ENCODE measurements at regions not wholly inside any gene's neighbourhood (a gene's known extent, or its start where the extent isn't known, plus 50 kb on each side); places are given as distances from the start of the nearest gene placed in this dataset.

GRCh38 chr3:40827226-40827625, 302.5 kb downstream of the ZNF621 start:
- Histone ChIP-seq H3K4me1 (ENCODE audit: control insufficient read depth, extremely low read depth, insufficient read depth, low read length) (no peaks in the 10 kb centered on the region), H3K36me3 (ENCODE audit: control insufficient read depth in 2 of 2, extremely low read depth in 1 of 2, insufficient read depth in 2 of 2, low read length in 2 of 2) (no peaks in the 10 kb centered on the region), H3K9me1 (ENCODE audit: control insufficient read depth, extremely low read depth, insufficient read depth, low read length) (no peaks in the 10 kb centered on the region), H3K9me3 (ENCODE audit: control insufficient read depth, low read depth, low read length) (no peaks in the 10 kb centered on the region), H3K9ac (ENCODE audit: control insufficient read depth, extremely low read depth, insufficient read depth, low read length) (no peak overlapping the region), H2AFZ (ENCODE audit: control insufficient read depth, low read length) (no peak overlapping the region), H3K79me2 (ENCODE audit: control insufficient read depth, insufficient read depth, low read length) (no peaks in the 10 kb centered on the region), H3K27ac (ENCODE audit: control insufficient read depth, insufficient read depth, low read length) (no peak overlapping the region), H3K4me3 (ENCODE audit: control insufficient read depth in 2 of 3, extremely low read depth in 1 of 3, insufficient read depth in 2 of 3, low read depth in 1 of 3, low read length in 3 of 3) (no peak overlapping the region), H4K20me1 (ENCODE audit: control insufficient read depth, extremely low read depth, insufficient read depth, low read length) (no peaks in the 10 kb centered on the region), H3K4me2 (ENCODE audit: control insufficient read depth, extremely low read depth, insufficient read depth, low read depth, low read length) (no peak overlapping the region), H3K27me3 (ENCODE audit: control insufficient read depth, extremely low read depth, insufficient read depth, low read length) (no peaks in the 10 kb centered on the region)
- TF ChIP-seq CTCF (optimal IDR thresholded peaks at IDR 0.05 in 1 of 3, IDR thresholded peaks at IDR 0.05 in 1 of 3, conservative IDR thresholded peaks at IDR 0.05 in 1 of 3; ENCODE audit: extremely low read depth in 1 of 3, insufficient read depth in 2 of 3, low read length in 3 of 3) (no peak), EZH2 (IDR thresholded peaks at IDR 0.05; ENCODE audit: low read length) (no peak)
- dilution Hi-C loops (cut with MboI; ENCODE audit: extremely low pct_ligation_motif_present, low sequenced_read_pairs): no loop called here
- FAIRE-seq (no peak), DNase-seq (ENCODE audit: low read depth, low spot score) (no peak)

GRCh38 chr3:40827942-40828688, 303.4 kb downstream of the ZNF621 start:
- no peak for FAIRE-seq
- Histone ChIP-seq H3K9me3 (ENCODE audit: control insufficient read depth, low read depth, low read length) (no peaks in the 10 kb centered on the region), H3K36me3 (ENCODE audit: control insufficient read depth in 2 of 2, extremely low read depth in 1 of 2, insufficient read depth in 2 of 2, low read length in 2 of 2) (no peaks in the 10 kb centered on the region), H3K4me1 (ENCODE audit: control insufficient read depth, extremely low read depth, insufficient read depth, low read length) (no peaks in the 10 kb centered on the region), H3K4me2 (ENCODE audit: control insufficient read depth, extremely low read depth, insufficient read depth, low read depth, low read length) (no peak overlapping the region), H3K27ac (ENCODE audit: control insufficient read depth, insufficient read depth, low read length) (no peak overlapping the region), H3K9me1 (ENCODE audit: control insufficient read depth, extremely low read depth, insufficient read depth, low read length) (no peaks in the 10 kb centered on the region), H3K27me3 (ENCODE audit: control insufficient read depth, extremely low read depth, insufficient read depth, low read length) (no peaks in the 10 kb centered on the region), H3K4me3 (ENCODE audit: control insufficient read depth in 2 of 3, extremely low read depth in 1 of 3, insufficient read depth in 2 of 3, low read depth in 1 of 3, low read length in 3 of 3) (no peak overlapping the region), H2AFZ (ENCODE audit: control insufficient read depth, low read length) (no peak overlapping the region), H3K9ac (ENCODE audit: control insufficient read depth, extremely low read depth, insufficient read depth, low read length) (no peak overlapping the region), H3K79me2 (ENCODE audit: control insufficient read depth, insufficient read depth, low read length) (no peaks in the 10 kb centered on the region), H4K20me1 (ENCODE audit: control insufficient read depth, extremely low read depth, insufficient read depth, low read length) (no peaks in the 10 kb centered on the region)
- no peak for DNase-seq (ENCODE audit: low read depth, low spot score)
- dilution Hi-C loops (cut with MboI; ENCODE audit: extremely low pct_ligation_motif_present, low sequenced_read_pairs): no loop called here
- TF ChIP-seq CTCF (optimal IDR thresholded peaks at IDR 0.05 in 1 of 3, IDR thresholded peaks at IDR 0.05 in 1 of 3, conservative IDR thresholded peaks at IDR 0.05 in 1 of 3; ENCODE audit: extremely low read depth in 1 of 3, insufficient read depth in 2 of 3, low read length in 3 of 3): no peak
- no peak for TF ChIP-seq EZH2 (IDR thresholded peaks at IDR 0.05; ENCODE audit: low read length)

Measured in keratinocyte (primary cell).